ENCODE measurements at regions not wholly inside any gene's neighbourhood (a gene's known extent, or its start where the extent isn't known, plus 50 kb on each side); places are given as distances from the start of the nearest gene placed in this dataset.

DNA sequence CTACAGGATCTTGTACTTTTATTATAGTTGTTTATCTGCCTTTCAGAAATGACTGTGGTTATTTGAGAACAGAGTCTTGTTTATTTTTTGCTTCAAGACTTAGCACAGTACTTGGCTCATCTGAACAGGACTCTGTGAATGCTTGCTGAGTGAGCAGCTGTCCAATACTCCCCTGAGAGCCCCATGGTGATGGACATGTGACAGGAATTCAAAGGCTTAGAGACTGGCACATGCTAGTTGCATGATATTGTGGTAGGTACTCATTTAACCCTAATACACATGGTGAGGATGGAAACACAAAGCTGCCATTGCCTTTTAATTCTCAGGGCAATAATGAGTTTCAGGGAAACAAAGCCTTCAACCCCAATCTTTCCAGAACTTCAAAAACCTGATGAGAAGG lies 97.3 kb downstream of the GEMIN8 start:
- peaks cover 13% of the 10 kb centered on the region for H3K36me3 ChIP-seq (ENCODE audit: control insufficient read depth, insufficient read depth, low read length)
- H3K27ac ChIP-seq (ENCODE audit: low read depth, low read length), result no peak overlapping the region
- Mint-ChIP-seq H3K27ac (no peak overlapping the region), H3K4me1 (peaks cover 22% of the 10 kb centered on the region), H3K9me3 (peaks cover 43% of the 10 kb centered on the region), H3K27me3 (ENCODE audit: insufficient read depth) (no peaks in the 10 kb centered on the region), H3K36me3 (ENCODE audit: low read depth) (peaks cover 11% of the 10 kb centered on the region), H3K4me3 (no peak overlapping the region)
- H3K4me3 ChIP-seq (ENCODE audit: low read length), result no peak overlapping the region
- DNase-seq, result no peak
- H3K9ac ChIP-seq (ENCODE audit: extremely low read depth, low read length, poor library complexity, severe bottlenecking), result no peak overlapping the region
- TF ChIP-seq, protein P1, sequence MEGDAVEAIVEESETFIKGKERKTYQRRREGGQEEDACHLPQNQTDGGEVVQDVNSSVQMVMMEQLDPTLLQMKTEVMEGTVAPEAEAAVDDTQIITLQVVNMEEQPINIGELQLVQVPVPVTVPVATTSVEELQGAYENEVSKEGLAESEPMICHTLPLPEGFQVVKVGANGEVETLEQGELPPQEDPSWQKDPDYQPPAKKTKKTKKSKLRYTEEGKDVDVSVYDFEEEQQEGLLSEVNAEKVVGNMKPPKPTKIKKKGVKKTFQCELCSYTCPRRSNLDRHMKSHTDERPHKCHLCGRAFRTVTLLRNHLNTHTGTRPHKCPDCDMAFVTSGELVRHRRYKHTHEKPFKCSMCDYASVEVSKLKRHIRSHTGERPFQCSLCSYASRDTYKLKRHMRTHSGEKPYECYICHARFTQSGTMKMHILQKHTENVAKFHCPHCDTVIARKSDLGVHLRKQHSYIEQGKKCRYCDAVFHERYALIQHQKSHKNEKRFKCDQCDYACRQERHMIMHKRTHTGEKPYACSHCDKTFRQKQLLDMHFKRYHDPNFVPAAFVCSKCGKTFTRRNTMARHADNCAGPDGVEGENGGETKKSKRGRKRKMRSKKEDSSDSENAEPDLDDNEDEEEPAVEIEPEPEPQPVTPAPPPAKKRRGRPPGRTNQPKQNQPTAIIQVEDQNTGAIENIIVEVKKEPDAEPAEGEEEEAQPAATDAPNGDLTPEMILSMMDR (conservative IDR thresholded peaks at IDR 0.05), result no peak
- no peaks in the 10 kb centered on the region for H3K27me3 ChIP-seq (ENCODE audit: control insufficient read depth, insufficient read depth, low read length, poor library complexity, severe bottlenecking)
- no peaks in the 10 kb centered on the region for H3K9me3 ChIP-seq (ENCODE audit: control insufficient read depth, low read length)
- H3K4me1 ChIP-seq (ENCODE audit: control insufficient read depth, insufficient read depth, low read length), result no peaks in the 10 kb centered on the region

GRCh38 chrX:13927175-13927574 lies 102.5 kb downstream of the GEMIN8 start:
- peaks cover 14% of the 10 kb centered on the region for H3K36me3 Mint-ChIP-seq (ENCODE audit: low read depth)
- DNase-seq, result no peak
- TF ChIP-seq, protein P1 (conservative IDR thresholded peaks at IDR 0.05), result no peak
- 97 to 100% methylated on average over 1 to 2 of the region's 2 CpGs for WGBS, 2 experiments (ENCODE audit: insufficient coverage in 1 of 2, insufficient read length in 1 of 2)
- Histone ChIP-seq H3K27me3 (ENCODE audit: control insufficient read depth, insufficient read depth, low read length, poor library complexity, severe bottlenecking) (no peaks in the 10 kb centered on the region), H3K4me3 (ENCODE audit: low read length) (no peak overlapping the region), H3K9ac (ENCODE audit: extremely low read depth, low read length, poor library complexity, severe bottlenecking) (no peak overlapping the region), H3K27ac (ENCODE audit: low read depth, low read length) (no peak overlapping the region), H3K4me1 (ENCODE audit: control insufficient read depth, insufficient read depth, low read length) (no peaks in the 10 kb centered on the region), H3K9me3 (ENCODE audit: control insufficient read depth, low read length) (no peaks in the 10 kb centered on the region), H3K36me3 (ENCODE audit: control insufficient read depth, insufficient read depth, low read length) (peaks cover 3% of the 10 kb centered on the region)
- no peaks in the 10 kb centered on the region for H3K27me3 Mint-ChIP-seq (ENCODE audit: insufficient read depth)
- no peak overlapping the region for H3K4me3 Mint-ChIP-seq
- peaks cover 45% of the 10 kb centered on the region for H3K9me3 Mint-ChIP-seq
- H3K4me1 Mint-ChIP-seq, result peaks cover 8% of the 10 kb centered on the region
- no peak overlapping the region for H3K27ac Mint-ChIP-seq

DNA sequence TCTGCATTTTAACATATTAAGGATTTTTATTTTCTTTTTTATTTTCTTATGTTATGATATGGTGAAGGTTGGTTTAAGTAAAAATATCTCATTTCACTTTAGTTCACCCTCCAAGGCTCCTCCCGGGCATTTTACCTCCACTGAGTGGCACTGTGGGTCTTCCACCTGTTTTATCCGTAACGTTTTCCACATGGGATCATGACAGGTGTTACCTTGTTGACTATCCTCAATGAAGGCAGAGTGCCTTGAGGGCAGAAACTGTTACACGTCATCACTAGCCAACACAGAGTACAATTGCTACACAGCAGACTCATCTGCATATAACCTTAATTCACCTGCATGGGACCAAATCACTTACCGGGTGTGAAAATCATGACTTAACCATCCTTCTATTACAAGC lies 105.8 kb downstream of the GEMIN8 start:
- Mint-ChIP-seq H3K27ac (no peak overlapping the region), H3K36me3 (ENCODE audit: low read depth) (peaks cover 12% of the 10 kb centered on the region), H3K4me1 (peaks cover 6% of the 10 kb centered on the region), H3K27me3 (ENCODE audit: insufficient read depth) (no peaks in the 10 kb centered on the region), H3K4me3 (no peak overlapping the region), H3K9me3 (peaks cover 43% of the 10 kb centered on the region)
- no peak overlapping the region for H3K9ac ChIP-seq (ENCODE audit: extremely low read depth, low read length, poor library complexity, severe bottlenecking)
- no peak for DNase-seq
- TF ChIP-seq, protein P1 (conservative IDR thresholded peaks at IDR 0.05), result peak; percentile 23
- 93% methylated on average over 5 of the region's 5 CpGs; no CpG with 5 or more reads in 1 of the 2 experiments for WGBS, 2 experiments (ENCODE audit: insufficient coverage in 1 of 2, insufficient read length in 1 of 2)
- no peaks in the 10 kb centered on the region for H3K4me1 ChIP-seq (ENCODE audit: control insufficient read depth, insufficient read depth, low read length)
- no peaks in the 10 kb centered on the region for H3K9me3 ChIP-seq (ENCODE audit: control insufficient read depth, low read length)
- no peaks in the 10 kb centered on the region for H3K36me3 ChIP-seq (ENCODE audit: control insufficient read depth, insufficient read depth, low read length)
- no peaks in the 10 kb centered on the region for H3K27me3 ChIP-seq (ENCODE audit: control insufficient read depth, insufficient read depth, low read length, poor library complexity, severe bottlenecking)
- H3K27ac ChIP-seq (ENCODE audit: low read depth, low read length), result no peak overlapping the region
- no peak overlapping the region for H3K4me3 ChIP-seq (ENCODE audit: low read length)

Measured in endodermal cell (in vitro differentiated cells).